ENCODE measurements at regions not wholly inside any gene's neighbourhood (a gene's known extent, or its start where the extent isn't known, plus 50 kb on each side); places are given as distances from the start of the nearest gene placed in this dataset.

DNA sequence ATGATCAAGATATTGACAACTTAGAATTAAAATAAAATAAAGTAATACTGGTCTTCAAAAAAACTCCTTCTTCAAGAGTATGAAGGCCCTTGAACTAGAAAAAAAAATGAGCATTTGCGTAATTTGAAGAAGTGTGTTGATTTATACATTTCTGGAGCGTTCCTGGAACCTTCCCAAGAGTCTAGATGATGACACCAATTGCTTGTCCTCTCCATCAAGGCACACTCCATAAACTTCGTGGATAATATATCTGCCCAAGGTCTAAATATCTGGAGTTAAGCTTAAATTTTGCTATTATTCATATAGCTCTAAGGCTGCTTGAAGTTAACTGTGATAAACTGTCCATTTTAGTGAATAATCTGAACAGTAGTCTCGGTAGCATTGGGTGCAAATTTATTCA lies 361.3 kb upstream of the CNTN5 start:
- TF ChIP-seq, protein P1, sequence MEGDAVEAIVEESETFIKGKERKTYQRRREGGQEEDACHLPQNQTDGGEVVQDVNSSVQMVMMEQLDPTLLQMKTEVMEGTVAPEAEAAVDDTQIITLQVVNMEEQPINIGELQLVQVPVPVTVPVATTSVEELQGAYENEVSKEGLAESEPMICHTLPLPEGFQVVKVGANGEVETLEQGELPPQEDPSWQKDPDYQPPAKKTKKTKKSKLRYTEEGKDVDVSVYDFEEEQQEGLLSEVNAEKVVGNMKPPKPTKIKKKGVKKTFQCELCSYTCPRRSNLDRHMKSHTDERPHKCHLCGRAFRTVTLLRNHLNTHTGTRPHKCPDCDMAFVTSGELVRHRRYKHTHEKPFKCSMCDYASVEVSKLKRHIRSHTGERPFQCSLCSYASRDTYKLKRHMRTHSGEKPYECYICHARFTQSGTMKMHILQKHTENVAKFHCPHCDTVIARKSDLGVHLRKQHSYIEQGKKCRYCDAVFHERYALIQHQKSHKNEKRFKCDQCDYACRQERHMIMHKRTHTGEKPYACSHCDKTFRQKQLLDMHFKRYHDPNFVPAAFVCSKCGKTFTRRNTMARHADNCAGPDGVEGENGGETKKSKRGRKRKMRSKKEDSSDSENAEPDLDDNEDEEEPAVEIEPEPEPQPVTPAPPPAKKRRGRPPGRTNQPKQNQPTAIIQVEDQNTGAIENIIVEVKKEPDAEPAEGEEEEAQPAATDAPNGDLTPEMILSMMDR (IDR thresholded peaks at IDR 0.05; ENCODE audit: low read depth, low read length), result no peak
- no peak for TF ChIP-seq EZH2phosphoT487 (IDR thresholded peaks at IDR 0.05; ENCODE audit: low read depth)

Data from OCI-LY3 (cell line).